HG02840 (cell line): ENCODE measurements at regions not wholly inside any gene's neighbourhood (a gene's known extent, or its start where the extent isn't known, plus 50 kb on each side); places are given as distances from the start of the nearest gene placed in this dataset.

Experiments used
- ATAC-seq: cut with Tn5 transposase; IDR thresholded peaks from one replicate; pipeline ENCODE4 v1.9.1; 2021; ENCODE audit warnings: mild to moderate bottlenecking, moderate library complexity, moderate number of reproducible peaks; ENCODE audit not compliant: unreplicated experiment, low FRiP score

GRCh38 chr14:61891810-61892209, 129.6 kb downstream of the SNAPC1 start:
- ATAC-seq = no peak

DNA sequence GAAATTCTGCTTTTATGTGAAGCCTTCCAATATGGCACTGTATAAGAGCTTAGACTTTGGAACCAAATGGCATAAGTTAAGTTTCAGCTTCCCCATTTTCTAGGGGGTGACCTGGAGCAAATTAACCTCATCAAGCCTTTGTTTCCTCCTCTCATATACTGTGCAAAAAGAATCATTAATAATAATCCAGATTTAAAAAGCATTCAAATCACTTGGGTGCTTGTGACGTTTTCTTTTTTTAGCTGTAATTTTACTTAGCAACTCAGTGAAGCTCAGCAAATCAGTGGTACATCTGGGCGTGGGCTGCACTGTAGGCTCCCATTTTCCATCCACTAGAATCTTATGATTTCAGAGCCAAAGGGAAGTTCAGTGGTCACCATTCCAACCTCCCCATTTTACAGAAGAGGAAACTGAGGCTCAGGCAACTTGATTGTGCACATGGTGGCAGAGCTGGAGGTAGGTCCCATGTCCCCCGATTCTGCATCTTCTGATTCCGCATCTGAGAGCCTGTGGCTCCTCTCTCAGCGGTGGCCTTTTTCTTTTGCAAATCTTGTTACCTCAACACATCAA, 131.2 kb downstream of the SNAPC1 start:
- no peak for ATAC-seq

DNA sequence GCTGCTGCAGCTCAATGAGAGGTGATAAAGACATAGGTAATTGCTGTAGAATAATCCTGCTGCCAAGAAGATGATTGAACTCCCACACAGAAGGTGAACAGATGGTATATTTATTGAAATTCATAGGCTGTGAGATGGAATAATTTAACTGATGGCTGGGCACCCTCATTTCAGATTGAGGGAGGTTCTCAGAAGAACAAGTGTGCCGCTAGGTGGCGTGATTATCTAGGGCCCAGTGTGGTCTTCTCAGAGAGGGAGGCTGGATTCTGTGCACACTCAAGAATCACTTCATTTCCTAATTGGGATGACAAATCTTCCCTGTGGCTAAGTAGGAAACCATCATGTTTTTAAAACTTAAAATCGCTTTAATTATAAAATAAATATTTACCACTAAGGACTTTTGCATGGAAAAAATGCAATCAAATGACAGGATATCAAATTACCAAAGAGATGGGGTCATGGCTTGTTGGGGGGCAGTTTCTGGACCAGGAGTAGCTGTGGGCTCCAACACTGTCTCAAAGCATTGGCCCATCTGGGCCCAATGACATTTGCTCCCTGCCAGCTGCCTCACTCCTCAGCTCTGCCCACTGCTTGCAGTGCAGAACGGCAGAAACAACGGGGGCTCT, 132.3 kb downstream of the SNAPC1 start:
- ATAC-seq = no peak

GRCh38 chr14:61897300-61897699, 135.1 kb downstream of the SNAPC1 start:
- no peak for ATAC-seq

DNA sequence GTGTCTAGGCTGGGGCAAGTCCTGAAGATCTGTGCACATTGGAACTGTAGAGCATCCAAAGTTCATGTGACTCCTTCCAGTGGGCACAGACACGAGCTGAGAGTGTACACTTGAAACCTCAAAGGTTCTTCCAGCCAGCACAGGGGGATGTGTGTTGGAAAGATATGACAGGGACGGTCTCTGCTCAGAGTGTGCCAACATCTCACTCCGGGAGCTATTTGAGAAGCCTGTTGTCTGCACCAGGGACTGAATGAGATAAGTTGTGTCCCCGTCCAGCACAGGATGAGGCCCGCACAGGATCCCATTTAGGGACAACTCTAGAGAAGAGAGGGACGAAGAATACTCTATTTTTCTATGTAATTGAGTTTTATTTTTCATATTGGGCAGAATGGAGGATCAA, 136.3 kb downstream of the SNAPC1 start:
- no peak for ATAC-seq

- ATAC-seq = no peak
Measured at GRCh38 chr14:61899497-61899896, 137.3 kb downstream of the SNAPC1 start.

- ATAC-seq = no peak
Measured at GRCh38 chr14:61904946-61905345, 142.7 kb downstream of the SNAPC1 start.

- no peak for ATAC-seq
Measured at GRCh38 chr14:61911574-61911973, 149.4 kb downstream of the SNAPC1 start.

DNA sequence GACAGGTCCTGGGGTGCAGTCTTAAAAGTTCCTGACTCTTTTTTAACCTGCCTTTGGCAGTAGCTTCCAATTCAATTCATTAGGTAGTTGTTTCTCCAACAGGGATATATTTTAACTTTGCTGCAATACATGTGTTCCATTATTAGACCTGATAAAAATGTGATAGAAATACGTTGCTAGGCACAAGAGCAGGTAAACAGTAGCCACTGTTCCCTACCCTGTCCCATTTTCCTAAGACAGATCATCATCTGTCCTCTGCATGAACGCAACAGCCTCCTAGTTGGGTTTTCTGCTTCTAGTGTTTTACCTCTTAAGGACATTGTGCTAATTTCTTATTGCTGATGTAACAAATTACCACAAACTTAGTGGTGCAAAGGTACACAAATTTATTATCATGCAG, 156.8 kb downstream of the SNAPC1 start:
- ATAC-seq = no peak

GRCh38 chr14:61923348-61923747, 161.1 kb downstream of the SNAPC1 start:
- no peak for ATAC-seq

DNA sequence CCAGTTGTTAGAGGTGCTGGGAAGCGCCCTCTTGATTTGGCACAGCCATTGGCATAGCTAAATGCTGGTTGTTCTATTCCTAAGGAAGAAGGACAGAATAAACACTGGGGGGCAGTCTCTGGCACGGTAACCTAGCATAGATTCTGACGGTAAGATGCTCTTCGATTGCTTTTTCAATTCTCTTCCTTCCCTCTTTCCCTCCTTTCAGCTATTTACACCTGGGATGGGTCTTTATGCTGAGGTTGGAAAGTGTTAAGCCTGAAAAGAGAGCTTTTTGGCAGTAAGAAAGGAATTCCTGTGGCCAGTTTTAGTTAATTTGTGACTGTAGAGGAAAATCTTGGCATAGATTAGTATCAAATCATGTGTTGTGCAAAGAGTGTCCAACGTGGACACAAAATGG, 162.8 kb downstream of the SNAPC1 start:
- no peak for ATAC-seq

DNA sequence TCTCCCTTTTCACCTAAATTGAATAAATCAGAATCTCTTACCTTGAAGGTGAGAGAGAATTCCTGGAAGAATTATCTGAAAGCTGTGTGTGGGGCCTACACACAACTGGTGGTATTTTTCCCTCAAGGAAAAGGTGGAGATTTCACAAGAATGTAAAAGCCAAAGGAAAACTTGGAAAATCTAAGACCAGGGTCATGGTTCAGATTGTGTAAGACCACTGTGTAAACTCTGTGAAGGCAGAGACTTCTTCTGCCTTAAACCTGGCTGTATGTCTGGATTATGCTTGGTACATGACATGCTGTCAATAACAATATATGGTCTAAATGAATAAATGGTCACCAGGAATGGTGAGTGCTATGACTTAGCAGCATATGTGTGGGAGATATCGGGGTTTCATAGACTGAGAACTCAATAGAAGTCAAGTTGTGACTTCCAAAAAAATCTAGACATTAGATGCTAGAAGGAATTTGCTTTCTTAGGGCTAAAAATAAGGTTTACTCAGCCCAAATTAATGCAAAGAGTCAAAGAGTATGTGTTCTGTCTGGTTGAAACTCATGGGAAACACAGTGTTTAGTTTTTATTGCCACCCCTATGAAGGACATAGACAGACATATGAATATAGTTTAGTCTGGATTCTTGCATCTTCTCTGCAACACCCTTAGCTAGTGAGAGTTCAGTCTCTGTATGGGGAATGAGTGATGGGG, 163.7 kb downstream of the SNAPC1 start:
- ATAC-seq = no peak

DNA sequence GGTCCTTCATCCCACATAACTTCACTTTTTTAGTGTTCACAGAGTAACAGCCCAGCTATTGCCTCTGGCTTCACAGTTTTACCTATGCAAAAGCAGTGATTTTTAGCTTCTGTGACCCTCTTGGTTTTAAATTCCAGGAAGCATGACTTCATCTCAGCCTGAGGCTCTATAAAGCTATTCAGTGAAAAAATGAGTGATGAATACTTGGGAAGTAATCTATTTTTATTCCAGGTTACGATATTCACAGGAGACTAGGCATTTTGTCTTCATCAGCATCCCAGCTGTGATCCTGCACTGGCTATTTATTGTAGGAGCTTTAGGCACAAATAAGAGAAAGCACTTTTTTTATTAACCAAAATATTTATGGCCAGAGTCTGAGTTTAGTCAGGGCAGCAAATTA, 164.8 kb downstream of the SNAPC1 start:
- no peak for ATAC-seq

DNA sequence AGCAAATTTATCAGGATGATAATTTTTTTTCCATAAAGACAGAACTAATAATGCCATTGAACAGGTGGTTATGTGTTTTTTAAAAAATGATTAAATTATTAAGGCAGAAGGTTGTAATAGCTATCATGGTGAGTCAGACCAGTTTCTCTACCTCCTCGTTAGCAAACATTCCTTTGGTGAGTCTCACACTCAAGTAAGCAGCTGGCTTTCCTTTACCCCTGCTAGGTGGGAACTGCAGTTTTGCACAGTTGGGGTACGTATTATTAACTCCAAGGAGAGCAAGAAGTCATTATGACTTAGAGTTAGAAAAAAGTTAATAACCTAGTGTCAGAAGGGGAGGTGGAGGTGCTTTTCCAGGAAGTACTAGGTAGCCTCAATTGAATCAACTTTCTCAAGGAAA, 165.3 kb downstream of the SNAPC1 start:
- ATAC-seq = no peak

DNA sequence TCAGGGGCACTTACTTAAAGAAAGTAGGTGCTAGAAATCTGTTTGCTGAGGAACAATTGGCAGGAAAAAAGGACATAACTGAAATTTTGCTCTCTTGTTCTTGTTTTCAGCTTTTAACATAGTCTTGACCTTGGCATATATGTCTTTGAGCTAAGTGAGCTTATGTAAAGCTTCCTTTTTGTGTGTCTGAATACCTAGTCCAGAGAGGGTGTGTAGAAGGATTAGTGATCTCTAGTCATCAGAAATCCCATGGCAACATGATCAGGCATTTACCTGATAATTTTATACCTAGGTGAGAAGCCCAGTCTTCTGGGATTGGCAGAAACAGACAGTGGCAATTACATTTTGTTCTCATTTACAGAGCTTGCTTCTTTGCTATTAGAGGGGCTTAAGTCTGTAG, 166.1 kb downstream of the SNAPC1 start:
- no peak for ATAC-seq

DNA sequence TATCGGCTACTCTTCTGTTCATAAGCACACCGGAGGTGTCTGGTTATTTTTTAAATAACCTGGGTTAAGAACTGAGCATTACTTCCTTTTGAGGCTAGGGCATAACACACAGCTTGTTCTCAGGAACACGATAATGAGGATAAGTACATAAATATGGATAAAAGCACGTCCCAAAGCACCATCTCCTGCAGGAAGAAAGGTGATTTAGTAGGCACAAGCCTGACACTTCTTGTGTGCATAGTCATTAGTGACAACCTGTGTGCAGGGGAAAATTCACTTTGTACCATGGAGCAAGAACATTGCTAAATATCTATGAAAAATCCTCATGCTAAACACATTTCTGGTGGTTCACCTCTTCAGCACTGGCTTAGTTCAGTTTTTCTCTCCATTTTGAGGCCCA, 166.5 kb downstream of the SNAPC1 start:
- no peak for ATAC-seq

DNA sequence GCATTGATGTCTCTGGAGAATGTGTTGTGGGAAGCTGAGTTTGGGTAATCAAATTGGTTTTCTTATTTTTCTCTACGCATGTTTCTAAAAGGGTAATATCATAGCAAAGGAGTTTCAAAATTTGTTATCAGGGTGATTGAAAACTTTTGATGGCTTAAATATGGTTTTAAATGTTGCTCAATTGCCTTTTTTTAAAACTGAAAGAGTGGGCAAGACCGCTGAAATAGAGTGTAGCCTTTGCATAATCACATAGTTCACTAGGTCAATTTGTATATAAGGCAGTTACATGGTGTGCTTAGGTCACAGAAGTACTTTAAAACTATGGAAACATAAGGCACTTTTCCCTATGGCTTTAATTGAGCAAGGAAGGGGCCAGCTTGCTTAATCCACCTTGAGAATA, 167.4 kb downstream of the SNAPC1 start:
- ATAC-seq = no peak

DNA sequence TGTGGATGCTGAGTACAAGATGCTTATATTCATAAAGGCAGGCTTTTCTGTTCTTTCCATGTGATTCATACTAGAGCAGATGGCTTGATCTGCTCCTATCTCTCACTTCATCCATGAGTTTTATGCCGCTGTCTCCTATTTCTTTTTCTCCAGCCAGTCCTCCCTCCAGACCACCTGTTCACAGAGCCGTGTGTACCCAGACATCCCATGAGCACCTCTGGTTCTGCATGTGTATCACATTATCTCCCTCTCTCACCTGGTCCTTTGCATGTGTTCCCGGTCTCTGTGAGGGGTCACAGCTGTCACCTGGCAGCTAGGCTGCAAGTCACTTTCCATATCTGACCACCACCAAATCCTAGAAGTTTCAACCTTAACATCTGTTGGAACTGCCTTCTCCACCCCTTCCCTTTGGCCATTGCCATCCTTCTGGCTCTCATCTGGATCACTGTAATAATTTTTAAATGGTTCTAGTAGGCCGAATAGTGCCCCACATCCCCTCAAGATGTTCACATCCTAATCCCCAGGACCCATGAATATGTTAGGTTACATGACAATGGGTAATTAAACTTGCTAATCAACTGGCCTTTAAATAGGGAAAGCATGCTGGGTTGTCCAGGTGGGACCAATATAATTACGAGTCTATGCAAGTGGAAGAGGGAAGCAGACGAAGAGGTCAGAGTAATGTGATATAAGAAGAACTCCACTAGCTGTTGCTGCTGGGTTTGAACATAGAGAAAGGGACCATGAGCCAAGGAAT, 168.1 kb downstream of the SNAPC1 start:
- ATAC-seq = no peak

DNA sequence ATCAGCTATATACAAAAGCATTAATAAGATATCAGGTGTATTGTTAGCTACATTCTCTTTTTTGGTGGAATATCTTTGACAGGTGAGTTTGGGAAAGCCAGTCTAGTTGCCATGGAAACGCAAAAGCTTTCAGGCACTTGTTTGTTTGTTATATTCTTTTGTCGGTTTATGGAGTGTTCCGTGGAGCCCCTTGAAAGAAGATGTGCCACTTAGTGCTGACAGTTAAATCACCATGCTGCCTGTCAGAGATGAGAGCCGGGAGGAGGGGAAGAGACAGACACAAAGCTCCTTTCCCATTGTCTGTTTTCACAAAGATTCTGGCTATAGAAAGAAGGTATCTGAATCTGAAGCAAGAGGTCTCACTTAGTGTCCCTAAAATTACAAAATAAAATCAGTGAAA, 170.8 kb downstream of the SNAPC1 start:
- no peak for ATAC-seq

DNA sequence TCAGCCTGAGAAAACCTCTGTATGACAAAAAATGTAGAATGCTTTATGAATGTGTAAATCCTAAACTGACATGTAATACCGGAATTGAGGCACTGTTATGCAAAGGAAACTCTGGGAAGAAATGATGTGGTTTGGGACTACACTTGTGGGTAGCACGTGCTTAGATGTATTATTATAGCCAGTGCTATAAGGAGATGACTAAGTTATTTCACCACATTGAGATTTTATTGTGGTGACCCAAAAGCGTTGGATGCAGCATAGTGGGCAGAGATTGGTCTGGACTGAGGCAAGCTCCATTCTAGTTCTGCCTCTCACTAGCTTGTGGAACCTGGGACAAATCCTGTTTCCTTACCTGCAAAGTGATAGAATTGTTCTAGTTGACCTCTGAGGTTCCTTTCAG, 172.2 kb downstream of the SNAPC1 start:
- ATAC-seq = no peak

- ATAC-seq = no peak
Measured at GRCh38 chr14:61939776-61940175, 177.6 kb downstream of the SNAPC1 start.
